ENCODE measurements at regions not wholly inside any gene's neighbourhood (a gene's known extent, or its start where the extent isn't known, plus 50 kb on each side); places are given as distances from the start of the nearest gene placed in this dataset.
"Not testable (repeated sequence)": the region's sequence is repeated elsewhere in the genome, so short reads cannot be mapped to it uniquely, and the experiment has no call there.

DNA sequence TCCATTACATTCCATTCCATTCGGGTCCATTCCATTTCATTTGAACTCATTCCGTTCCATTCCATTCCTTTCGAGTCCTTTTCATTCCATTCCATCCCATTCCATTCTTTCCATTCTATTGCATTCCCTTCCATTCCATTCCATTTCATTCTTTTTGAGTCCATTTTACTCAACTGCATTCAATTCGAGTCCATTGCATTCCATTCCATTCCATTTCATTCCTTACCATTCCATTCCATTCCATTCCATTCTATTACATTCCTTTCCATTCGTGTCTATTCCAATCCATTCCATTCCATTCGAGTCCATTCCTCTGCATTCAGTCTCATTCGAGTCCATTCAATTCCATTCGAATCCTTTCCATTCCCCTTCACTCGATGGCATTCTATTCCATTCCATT, 1128.8 kb downstream of the RPIA start:
- Histone ChIP-seq H3K4ac (ENCODE audit: low read depth in 1 of 2, low read length in 2 of 2) (no peak overlapping the region), H3K9me3 (ENCODE audit: control insufficient read depth, low read length) (peaks cover 81% of the 10 kb centered on the region), H4K8ac (ENCODE audit: low read length) (no peak overlapping the region), H3K18ac (ENCODE audit: low read depth in 1 of 2, low read length in 2 of 2) (no peak overlapping the region), H3K27me3 (ENCODE audit: control insufficient read depth in 1 of 2, insufficient read depth in 1 of 2, low read length in 2 of 2) (no peaks in the 10 kb centered on the region), H3K79me1 (replicated peaks; ENCODE audit: low read length, poor library complexity, severe bottlenecking) (no peaks in the 10 kb centered on the region), H2BK120ac (ENCODE audit: low read depth, low read length) (no peak overlapping the region), H2BK5ac (ENCODE audit: low read depth, low read length, poor library complexity, severe bottlenecking) (no peak overlapping the region), H3K9ac (ENCODE audit: low read length) (no peak overlapping the region), H3K4me2 (ENCODE audit: low read length, poor library complexity, severe bottlenecking) (no peak overlapping the region), H3K14ac (ENCODE audit: low read length in 2 of 2) (no peak overlapping the region), H2BK15ac (ENCODE audit: low read depth, poor library complexity, severe bottlenecking) (no peak overlapping the region), H2AK5ac (ENCODE audit: low read length, severe bottlenecking) (no peak overlapping the region), H3K23ac (ENCODE audit: low read length in 2 of 2) (no peak overlapping the region), H3K4me1 (ENCODE audit: control insufficient read depth, insufficient read depth, low read depth, low read length) (no peaks in the 10 kb centered on the region), H3K4me3 (ENCODE audit: insufficient read depth in 1 of 2, low read depth in 1 of 2, low read length in 2 of 2) (no peak overlapping the region), H3K27ac (ENCODE audit: low read length, poor library complexity, severe bottlenecking) (no peak overlapping the region), H2AFZ (ENCODE audit: low read depth, low read length) (no peak overlapping the region), H4K91ac (ENCODE audit: low read length) (no peak overlapping the region), H2BK12ac (ENCODE audit: low read length in 2 of 2) (no peak overlapping the region), H3K36me3 (ENCODE audit: control insufficient read depth in 1 of 2, insufficient read depth in 2 of 2, low read depth in 1 of 2, low read length in 2 of 2) (no peaks in the 10 kb centered on the region)
- WGBS, result 63% methylated on average over 9 of the region's 9 CpGs
- no peak for DNase-seq

DNA sequence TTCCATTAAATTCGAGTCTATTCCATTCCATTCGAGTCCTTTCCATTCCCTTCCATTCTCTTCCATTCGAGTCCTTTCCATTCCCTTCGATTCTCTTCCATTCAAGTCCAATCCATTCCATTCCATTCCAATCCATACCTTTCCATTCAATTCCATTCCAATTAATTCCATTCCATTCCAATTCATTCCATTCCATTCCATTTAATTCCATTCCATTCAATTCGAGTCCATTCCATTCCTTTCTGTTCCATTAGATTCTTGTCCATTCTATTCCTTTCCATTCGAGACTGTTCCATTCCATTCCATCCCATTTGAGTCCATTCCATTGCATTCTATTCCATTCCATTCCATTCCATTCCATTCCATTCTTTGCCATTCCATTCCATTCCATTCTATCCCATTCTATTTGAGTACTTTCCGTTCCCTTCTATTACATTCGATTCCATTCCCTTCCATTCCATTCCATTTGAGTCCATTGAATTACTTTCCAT, 1130.0 kb downstream of the RPIA start:
- Histone ChIP-seq H2BK15ac (ENCODE audit: low read depth, poor library complexity, severe bottlenecking) (no peak overlapping the region), H3K9me3 (ENCODE audit: control insufficient read depth, low read length) (peaks cover 82% of the 10 kb centered on the region), H3K36me3 (ENCODE audit: control insufficient read depth in 1 of 2, insufficient read depth in 2 of 2, low read depth in 1 of 2, low read length in 2 of 2) (no peaks in the 10 kb centered on the region), H3K14ac (ENCODE audit: low read length in 2 of 2) (no peak overlapping the region), H3K79me1 (replicated peaks; ENCODE audit: low read length, poor library complexity, severe bottlenecking) (no peaks in the 10 kb centered on the region), H3K4me2 (ENCODE audit: low read length, poor library complexity, severe bottlenecking) (no peak overlapping the region), H4K8ac (ENCODE audit: low read length) (no peak overlapping the region), H3K4me3 (ENCODE audit: insufficient read depth in 1 of 2, low read depth in 1 of 2, low read length in 2 of 2) (no peak overlapping the region), H2AK5ac (ENCODE audit: low read length, severe bottlenecking) (no peak overlapping the region), H3K9ac (ENCODE audit: low read length) (no peak overlapping the region), H3K23ac (ENCODE audit: low read length in 2 of 2) (no peak overlapping the region), H3K4ac (ENCODE audit: low read depth in 1 of 2, low read length in 2 of 2) (no peak overlapping the region), H2BK120ac (ENCODE audit: low read depth, low read length) (no peak overlapping the region), H2BK5ac (ENCODE audit: low read depth, low read length, poor library complexity, severe bottlenecking) (no peak overlapping the region), H3K4me1 (ENCODE audit: control insufficient read depth, insufficient read depth, low read depth, low read length) (no peaks in the 10 kb centered on the region), H2BK12ac (ENCODE audit: low read length in 2 of 2) (no peak overlapping the region), H3K27ac (ENCODE audit: low read length, poor library complexity, severe bottlenecking) (no peak overlapping the region), H4K91ac (ENCODE audit: low read length) (no peak overlapping the region), H2AFZ (ENCODE audit: low read depth, low read length) (no peak overlapping the region), H3K18ac (ENCODE audit: low read depth in 1 of 2, low read length in 2 of 2) (no peak overlapping the region), H3K27me3 (ENCODE audit: control insufficient read depth in 1 of 2, insufficient read depth in 1 of 2, low read length in 2 of 2) (no peaks in the 10 kb centered on the region)
- no peak for DNase-seq
- WGBS, result 59% methylated on average over 8 of the region's 8 CpGs

DNA sequence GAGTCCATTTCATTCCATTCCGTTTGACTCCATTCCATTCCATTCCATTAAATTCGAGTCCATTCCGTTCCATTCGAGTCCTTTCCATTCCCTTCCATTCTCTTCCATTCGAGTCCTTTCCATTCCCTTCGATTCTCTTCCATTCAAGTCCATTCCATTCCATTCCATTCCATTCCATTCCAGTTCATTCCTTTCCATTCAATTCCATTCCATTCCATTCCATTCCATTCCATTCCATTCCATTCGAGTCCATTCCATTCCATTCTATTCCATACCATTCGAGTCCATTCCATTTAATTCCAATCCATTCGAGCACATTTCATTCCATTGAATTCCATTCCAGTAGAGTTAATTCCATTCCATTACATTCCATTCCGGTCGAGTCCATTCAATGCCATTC, 1130.9 kb downstream of the RPIA start:
- H3K4ac ChIP-seq (ENCODE audit: low read depth in 1 of 2, low read length in 2 of 2); H2BK15ac ChIP-seq (ENCODE audit: low read depth, poor library complexity, severe bottlenecking); H3K27ac ChIP-seq (ENCODE audit: low read length, poor library complexity, severe bottlenecking); H2BK12ac ChIP-seq (ENCODE audit: low read length in 2 of 2); H3K14ac ChIP-seq (ENCODE audit: low read length in 2 of 2); H2BK5ac ChIP-seq (ENCODE audit: low read depth, low read length, poor library complexity, severe bottlenecking); H3K18ac ChIP-seq (ENCODE audit: low read depth in 1 of 2, low read length in 2 of 2); H2AK5ac ChIP-seq (ENCODE audit: low read length, severe bottlenecking); DNase-seq; H3K27me3 ChIP-seq (ENCODE audit: control insufficient read depth in 1 of 2, insufficient read depth in 1 of 2, low read length in 2 of 2); H3K4me1 ChIP-seq (ENCODE audit: control insufficient read depth, insufficient read depth, low read depth, low read length); H2AFZ ChIP-seq (ENCODE audit: low read depth, low read length); H3K79me1 ChIP-seq (replicated peaks; ENCODE audit: low read length, poor library complexity, severe bottlenecking); H4K91ac ChIP-seq (ENCODE audit: low read length); H3K36me3 ChIP-seq (ENCODE audit: control insufficient read depth in 1 of 2, insufficient read depth in 2 of 2, low read depth in 1 of 2, low read length in 2 of 2); H4K8ac ChIP-seq (ENCODE audit: low read length); H3K4me2 ChIP-seq (ENCODE audit: low read length, poor library complexity, severe bottlenecking); H3K9ac ChIP-seq (ENCODE audit: low read length); H2BK120ac ChIP-seq (ENCODE audit: low read depth, low read length); H3K4me3 ChIP-seq (ENCODE audit: insufficient read depth in 1 of 2, low read depth in 1 of 2, low read length in 2 of 2); H3K23ac ChIP-seq (ENCODE audit: low read length in 2 of 2): not testable (repeated sequence)
- H3K9me3 ChIP-seq (ENCODE audit: control insufficient read depth, low read length), result peaks cover 82% of the 10 kb centered on the region
- WGBS, result 69% methylated on average over 11 of the region's 11 CpGs

DNA sequence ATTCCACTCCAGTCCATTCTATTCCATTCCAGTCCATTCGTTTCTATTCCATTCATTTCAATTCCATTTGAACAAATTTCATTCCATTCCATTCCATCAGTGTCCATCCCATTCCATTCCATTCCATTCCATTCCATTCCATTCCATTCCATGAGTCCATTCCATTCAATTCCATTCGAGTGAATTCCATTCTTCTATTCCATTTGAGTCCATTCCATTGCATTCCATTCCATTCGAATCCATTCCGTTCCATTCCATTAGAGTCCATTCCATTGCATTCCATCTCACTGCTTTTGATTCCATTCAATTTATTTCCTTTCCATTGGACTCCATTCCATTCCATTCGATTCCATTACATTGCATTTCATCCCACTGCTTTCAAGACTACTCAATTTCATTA, 1132.1 kb downstream of the RPIA start:
- H2BK15ac ChIP-seq (ENCODE audit: low read depth, poor library complexity, severe bottlenecking), result no peak overlapping the region
- H2AFZ ChIP-seq (ENCODE audit: low read depth, low read length), result no peak overlapping the region
- no peak overlapping the region for H4K8ac ChIP-seq (ENCODE audit: low read length)
- no peak overlapping the region for H3K27ac ChIP-seq (ENCODE audit: low read length, poor library complexity, severe bottlenecking)
- no peak overlapping the region for H2BK120ac ChIP-seq (ENCODE audit: low read depth, low read length)
- H2BK12ac ChIP-seq (ENCODE audit: low read length in 2 of 2), result no peak overlapping the region
- no peaks in the 10 kb centered on the region for H3K27me3 ChIP-seq (ENCODE audit: control insufficient read depth in 1 of 2, insufficient read depth in 1 of 2, low read length in 2 of 2)
- H3K23ac ChIP-seq (ENCODE audit: low read length in 2 of 2), result no peak overlapping the region
- H3K14ac ChIP-seq (ENCODE audit: low read length in 2 of 2), result no peak overlapping the region
- H3K4me3 ChIP-seq (ENCODE audit: insufficient read depth in 1 of 2, low read depth in 1 of 2, low read length in 2 of 2), result no peak overlapping the region
- H3K79me1 ChIP-seq (replicated peaks; ENCODE audit: low read length, poor library complexity, severe bottlenecking), result no peaks in the 10 kb centered on the region
- WGBS, result 56% methylated on average over 5 of the region's 5 CpGs
- H3K4me2 ChIP-seq (ENCODE audit: low read length, poor library complexity, severe bottlenecking), result no peak overlapping the region
- no peak overlapping the region for H3K9ac ChIP-seq (ENCODE audit: low read length)
- peaks cover 70% of the 10 kb centered on the region for H3K9me3 ChIP-seq (ENCODE audit: control insufficient read depth, low read length)
- H2AK5ac ChIP-seq (ENCODE audit: low read length, severe bottlenecking), result no peak overlapping the region
- H3K36me3 ChIP-seq (ENCODE audit: control insufficient read depth in 1 of 2, insufficient read depth in 2 of 2, low read depth in 1 of 2, low read length in 2 of 2), result no peaks in the 10 kb centered on the region
- H2BK5ac ChIP-seq (ENCODE audit: low read depth, low read length, poor library complexity, severe bottlenecking), result no peak overlapping the region
- DNase-seq, result no peak
- H3K4me1 ChIP-seq (ENCODE audit: control insufficient read depth, insufficient read depth, low read depth, low read length), result no peaks in the 10 kb centered on the region
- no peak overlapping the region for H4K91ac ChIP-seq (ENCODE audit: low read length)
- H3K18ac ChIP-seq (ENCODE audit: low read depth in 1 of 2, low read length in 2 of 2), result no peak overlapping the region
- no peak overlapping the region for H3K4ac ChIP-seq (ENCODE audit: low read depth in 1 of 2, low read length in 2 of 2)
